HepG2 (cell line): ENCODE measurements at regions not wholly inside any gene's neighbourhood (a gene's known extent, or its start where the extent isn't known, plus 50 kb on each side); places are given as distances from the start of the nearest gene placed in this dataset.

Experiments
- ATAC-seq: fragments of 200-7000 bp; cut with Tn5 transposase; 3 replicates; pipeline ENCODE4 v1.9.1; 2020; ENCODE audit warnings: mild to moderate bottlenecking, moderate library complexity
- BruUV-seq: library from RNA; stranded (reverse); fragments of 400-500 nt; replicated peaks from 2 replicates; lab custom pipeline; 2021; lab: Mats Ljungman, UMichigan
- CTCF ChIA-PET: fragments of 300-600 bp; formaldehyde crosslinking; extraction: SDS; loops from one replicate; lab custom pipeline; 2021; ENCODE audit warnings: low total read pairs, inconsistent platforms, low intra/inter-chr PET ratio; lab: Yijun Ruan, JAX
- POLR2A ChIA-PET: fragments of 350-600 bp; sonication (Branson Sonifier 250); formaldehyde crosslinking; loops from one replicate; lab custom pipeline; 2020; ENCODE audit warnings: antibody characterized with exemption, inconsistent platforms; lab: Yijun Ruan, JAX
- DNase-seq: peaks from one replicate; pipeline ENCODE4 v3.0.0-alpha.2; 2015; ENCODE audit warnings: low spot score
- FAIRE-seq: peaks from 3 replicates; lab custom pipeline; 2011; peaks lifted over from hg19 to GRCh38; lab: Jason Lieb, UNC
- H2AFZ ChIP-seq: one replicate; pipeline ENCODE4 v1.6.1; 2011; ENCODE audit warnings: low read length, inconsistent platforms
- H3K27ac ChIP-seq: fragments of 300-600 bp; 3 replicates; pipeline ENCODE4 v1.8.0; 2011; ENCODE audit warnings: mixed run types, mild to moderate bottlenecking, mixed read lengths, low read length, inconsistent platforms; ENCODE audit not compliant: insufficient read depth; ENCODE audit errors: extremely low read length
- H3K27me3 ChIP-seq, 2 experiments: fragments of 200-600 bp in 1 of 2; 2 replicates in 1 of 2; 3 replicates in 1 of 2; pipeline versions ENCODE4 v1.6.0 to v1.8.0; 2011; ENCODE audit warnings: low read length in 2 of 2, mild to moderate bottlenecking in 2 of 2, moderate library complexity in 2 of 2, inconsistent platforms in 1 of 2; ENCODE audit not compliant: insufficient read depth in 2 of 2, control insufficient read depth in 1 of 2
- H3K36me3 ChIP-seq, 2 experiments: fragments of 200-600 bp in 1 of 2; replicated peaks in 1 of 2; 2 replicates in 1 of 2; 3 replicates in 1 of 2; pipeline versions ENCODE4 v1.5.1 to v1.8.0; 2011; ENCODE audit warnings: low read length in 2 of 2, inconsistent platforms in 1 of 2; ENCODE audit not compliant: insufficient read depth in 2 of 2, control insufficient read depth in 1 of 2
- H3K4me1 ChIP-seq: 2 replicates; pipeline ENCODE4 v1.5.1; 2012; ENCODE audit warnings: low read length, inconsistent platforms; ENCODE audit not compliant: insufficient read depth
- H3K4me2 ChIP-seq: 2 replicates; pipeline ENCODE4 v1.6.0; 2011; ENCODE audit warnings: low read depth, low read length, inconsistent platforms
- H3K4me3 ChIP-seq, 3 experiments: fragments of 200-600 bp in 1 of 3; sonication (generic), shearing (Covaris generic) in 1 of 3; replicated peaks in 1 of 3; 2 replicates each; pipeline ENCODE4 v1.5.1; 2011 to 2016; ENCODE audit warnings: low read length in 3 of 3, inconsistent platforms in 2 of 3, low read depth in 2 of 3, mild to moderate bottlenecking in 2 of 3, control low read depth in 1 of 3, mixed read lengths in 1 of 3; ENCODE audit not compliant: insufficient read depth in 1 of 3
- H3K79me2 ChIP-seq: one replicate; pipeline ENCODE4 v1.6.1; 2011; ENCODE audit warnings: low read length, inconsistent platforms; ENCODE audit not compliant: insufficient read depth
- H3K9ac ChIP-seq: 2 replicates; pipeline ENCODE4 v1.6.0; 2011; ENCODE audit warnings: mild to moderate bottlenecking, low read depth, low read length, inconsistent platforms; ENCODE audit not compliant: insufficient read depth
- H3K9me3 ChIP-seq: 2 replicates; pipeline ENCODE4 v1.5.1; 2012; ENCODE audit warnings: mild to moderate bottlenecking, low read length
- H4K20me1 ChIP-seq: 2 replicates; pipeline ENCODE4 v1.6.0; 2011; ENCODE audit warnings: inconsistent platforms, mild to moderate bottlenecking, low read length, moderate library complexity; ENCODE audit not compliant: insufficient read depth
- GFI1 ChIP-seq: sonication (generic); formaldehyde crosslinking; IDR thresholded peaks from 2 replicates; pipeline ENCODE4 v1.5.0; 2020; ENCODE audit warnings: missing genetic modification reagents, mild to moderate bottlenecking, borderline replicate concordance
- HNF4A ChIP-seq: sonication (generic); formaldehyde crosslinking; IDR thresholded peaks from 2 replicates; pipeline ENCODE4 v1.4.0; 2020; ENCODE audit warnings: missing genetic modification reagents
- KMT2B ChIP-seq: IDR thresholded peaks from 2 replicates; pipeline ENCODE4 v1.6.1; 2016; ENCODE audit warnings: missing genetic modification reagents, missing compliant biosample characterization
- NR2F6 ChIP-seq, 2 experiments: IDR thresholded peaks; 2 replicates each; pipeline ENCODE4 v1.6.1; 2016; ENCODE audit warnings: antibody characterized with exemption in 1 of 2, mild to moderate bottlenecking in 1 of 2
- PPARG ChIP-seq: conservative IDR thresholded peaks from 2 replicates; pipeline ENCODE4 v1.6.1; 2016; ENCODE audit warnings: missing biosample characterization, missing genetic modification reagents
- SOX13 ChIP-seq, 3 experiments: fragments of 450-650 bp in 1 of 3; sonication (generic) in 1 of 3; formaldehyde crosslinking in 1 of 3; IDR thresholded peaks in 2 of 3; conservative IDR thresholded peaks in 1 of 3; 2 replicates each; pipeline versions ENCODE4 v1.5.0 to v1.6.1; 2016 to 2020; ENCODE audit warnings: antibody characterized with exemption in 1 of 3, mild to moderate bottlenecking in 1 of 3, missing compliant biosample characterization in 1 of 3, missing genetic modification reagents in 1 of 3, moderate library complexity in 1 of 3
- ZFP37 ChIP-seq: sonication (generic); formaldehyde crosslinking; IDR thresholded peaks from 2 replicates; pipeline ENCODE4 v1.4.0; 2020; ENCODE audit warnings: missing genetic modification reagents, borderline replicate concordance
- ZNF292 ChIP-seq: sonication (generic); formaldehyde crosslinking; IDR thresholded peaks from 2 replicates; pipeline ENCODE4 v1.8.1; 2022; ENCODE audit warnings: mild to moderate bottlenecking, low read depth, missing genetic modification reagents, borderline replicate concordance
- ZNF652 ChIP-seq: IDR thresholded peaks from 2 replicates; pipeline ENCODE4 v1.6.1; 2016; ENCODE audit warnings: low read depth, borderline replicate concordance
- WGBS: methylation state at CpG from one replicate; pipeline ENCODE4 v1.1.6; 2017; ENCODE audit warnings: low lambda C conversion rate; 5-methylcytosine and 5-hydroxymethylcytosine counted together
- in situ Hi-C: cut with HindIII; loops from 2 replicates; pipeline ENCODE4 v1.10.0; 2017; ENCODE audit warnings: low pct_unique_long_range_greater_than_20kb; ENCODE audit not compliant: extremely low pct_ligation_motif_present
- intact Hi-C: fragments of 100-400 bp; cut with micrococcal nuclease; formaldehyde crosslinking; loops from one replicate; pipeline ENCODE4 v1.10.0; 2022; ENCODE audit not compliant: unreplicated experiment
- TF ChIP-seq, protein P1 (sequence below): sonication (generic); formaldehyde crosslinking; IDR thresholded peaks from 2 replicates; pipeline ENCODE4 v1.5.0; 2020; ENCODE audit warnings: mild to moderate bottlenecking, missing genetic modification reagents, moderate library complexity
- TF ChIP-seq, protein P2 (sequence below): sonication (generic); formaldehyde crosslinking; conservative IDR thresholded peaks from 2 replicates; pipeline ENCODE4 v1.4.0; 2020; ENCODE audit warnings: missing genetic modification reagents
- TF ChIP-seq, protein P3 (sequence below): sonication (generic); formaldehyde crosslinking; IDR thresholded peaks from 2 replicates; pipeline ENCODE4 v1.5.1; 2020; ENCODE audit warnings: mild to moderate bottlenecking, missing genetic modification reagents, moderate library complexity

DNA sequence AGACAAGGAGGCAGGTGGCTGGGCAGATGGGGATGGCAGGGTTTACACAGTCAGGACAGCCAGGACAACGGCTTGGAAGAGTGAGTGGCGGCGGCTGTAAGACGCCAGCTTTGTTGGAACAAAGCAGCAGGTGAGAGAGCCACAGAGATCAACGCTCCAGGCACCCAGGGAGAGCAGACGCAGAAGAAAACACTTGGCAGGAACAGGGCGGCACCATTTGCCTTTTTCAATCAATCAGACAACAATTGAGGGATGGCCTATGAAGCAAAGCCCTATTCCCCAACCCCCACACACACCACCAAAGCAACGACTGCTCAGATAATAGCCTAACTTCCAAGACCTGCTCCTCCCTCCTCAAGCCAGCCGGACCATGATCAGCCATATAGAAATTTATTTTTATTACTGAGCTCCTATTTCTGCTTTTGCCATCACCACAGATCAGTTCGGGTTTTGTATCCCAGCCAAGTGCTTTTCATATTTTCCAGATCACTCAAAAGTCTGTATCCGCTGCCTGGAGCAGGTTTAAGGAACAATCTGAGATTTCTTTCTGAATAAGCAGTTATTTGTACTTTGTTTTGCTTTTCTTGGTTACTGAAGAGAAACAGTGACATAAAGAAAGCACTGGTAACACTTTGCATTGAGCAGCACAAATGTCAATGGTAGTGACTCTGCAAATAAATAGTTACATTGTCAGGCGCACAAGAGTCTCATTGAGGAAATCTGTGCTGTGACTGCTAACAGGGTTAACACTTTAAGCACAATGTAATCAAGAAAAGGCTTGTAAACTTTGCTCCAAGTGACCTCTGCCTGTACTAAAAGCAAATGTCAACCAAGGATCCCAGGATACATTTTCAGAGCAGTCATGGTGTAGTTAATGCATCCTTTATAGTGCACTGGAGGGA is 81.8 kb upstream of the RBPJ start:
- TF ChIP-seq KMT2B (CRISPR knock-in tag) (no peak), PPARG (CRISPR knock-in tag) (0 out of 2 replicates have a peak, but pooled peaks have one; percentile 32), ZFP37 (CRISPR knock-in tag) (no peak), ZNF652 (CRISPR knock-in tag) (peak; percentile 76), SOX13 (IDR thresholded peaks at IDR 0.05) (no peak), SOX13 (CRISPR knock-in tag; conservative IDR thresholded peaks at IDR 0.05 in 1 of 2, IDR thresholded peaks at IDR 0.05 in 1 of 2) (peak in 1 of 2 experiments; percentile 16; a peak in 1 of 4 replicates), ZNF292 (CRISPR knock-in tag) (0 out of 2 replicates have a peak, but pooled peaks have one; percentile 48), HNF4A (0 out of 2 replicates have a peak, but pooled peaks have one; percentile 1), GFI1 (CRISPR knock-in tag) (peak; percentile 44; the same call in 1 of the 2 replicates), NR2F6 (IDR thresholded peaks at IDR 0.05) (0 out of 2 replicates have a peak, but pooled peaks have one; percentile 26), NR2F6 (CRISPR knock-in tag; IDR thresholded peaks at IDR 0.05) (no peak)
- TF ChIP-seq, protein P1, sequence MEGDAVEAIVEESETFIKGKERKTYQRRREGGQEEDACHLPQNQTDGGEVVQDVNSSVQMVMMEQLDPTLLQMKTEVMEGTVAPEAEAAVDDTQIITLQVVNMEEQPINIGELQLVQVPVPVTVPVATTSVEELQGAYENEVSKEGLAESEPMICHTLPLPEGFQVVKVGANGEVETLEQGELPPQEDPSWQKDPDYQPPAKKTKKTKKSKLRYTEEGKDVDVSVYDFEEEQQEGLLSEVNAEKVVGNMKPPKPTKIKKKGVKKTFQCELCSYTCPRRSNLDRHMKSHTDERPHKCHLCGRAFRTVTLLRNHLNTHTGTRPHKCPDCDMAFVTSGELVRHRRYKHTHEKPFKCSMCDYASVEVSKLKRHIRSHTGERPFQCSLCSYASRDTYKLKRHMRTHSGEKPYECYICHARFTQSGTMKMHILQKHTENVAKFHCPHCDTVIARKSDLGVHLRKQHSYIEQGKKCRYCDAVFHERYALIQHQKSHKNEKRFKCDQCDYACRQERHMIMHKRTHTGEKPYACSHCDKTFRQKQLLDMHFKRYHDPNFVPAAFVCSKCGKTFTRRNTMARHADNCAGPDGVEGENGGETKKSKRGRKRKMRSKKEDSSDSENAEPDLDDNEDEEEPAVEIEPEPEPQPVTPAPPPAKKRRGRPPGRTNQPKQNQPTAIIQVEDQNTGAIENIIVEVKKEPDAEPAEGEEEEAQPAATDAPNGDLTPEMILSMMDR, result 0 out of 2 replicates have a peak, but pooled peaks have one; percentile 4
- TF ChIP-seq, protein P2, sequence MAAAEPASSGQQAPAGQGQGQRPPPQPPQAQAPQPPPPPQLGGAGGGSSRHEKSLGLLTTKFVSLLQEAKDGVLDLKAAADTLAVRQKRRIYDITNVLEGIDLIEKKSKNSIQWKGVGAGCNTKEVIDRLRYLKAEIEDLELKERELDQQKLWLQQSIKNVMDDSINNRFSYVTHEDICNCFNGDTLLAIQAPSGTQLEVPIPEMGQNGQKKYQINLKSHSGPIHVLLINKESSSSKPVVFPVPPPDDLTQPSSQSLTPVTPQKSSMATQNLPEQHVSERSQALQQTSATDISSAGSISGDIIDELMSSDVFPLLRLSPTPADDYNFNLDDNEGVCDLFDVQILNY (CRISPR knock-in tag), result no peak
- TF ChIP-seq, protein P3, sequence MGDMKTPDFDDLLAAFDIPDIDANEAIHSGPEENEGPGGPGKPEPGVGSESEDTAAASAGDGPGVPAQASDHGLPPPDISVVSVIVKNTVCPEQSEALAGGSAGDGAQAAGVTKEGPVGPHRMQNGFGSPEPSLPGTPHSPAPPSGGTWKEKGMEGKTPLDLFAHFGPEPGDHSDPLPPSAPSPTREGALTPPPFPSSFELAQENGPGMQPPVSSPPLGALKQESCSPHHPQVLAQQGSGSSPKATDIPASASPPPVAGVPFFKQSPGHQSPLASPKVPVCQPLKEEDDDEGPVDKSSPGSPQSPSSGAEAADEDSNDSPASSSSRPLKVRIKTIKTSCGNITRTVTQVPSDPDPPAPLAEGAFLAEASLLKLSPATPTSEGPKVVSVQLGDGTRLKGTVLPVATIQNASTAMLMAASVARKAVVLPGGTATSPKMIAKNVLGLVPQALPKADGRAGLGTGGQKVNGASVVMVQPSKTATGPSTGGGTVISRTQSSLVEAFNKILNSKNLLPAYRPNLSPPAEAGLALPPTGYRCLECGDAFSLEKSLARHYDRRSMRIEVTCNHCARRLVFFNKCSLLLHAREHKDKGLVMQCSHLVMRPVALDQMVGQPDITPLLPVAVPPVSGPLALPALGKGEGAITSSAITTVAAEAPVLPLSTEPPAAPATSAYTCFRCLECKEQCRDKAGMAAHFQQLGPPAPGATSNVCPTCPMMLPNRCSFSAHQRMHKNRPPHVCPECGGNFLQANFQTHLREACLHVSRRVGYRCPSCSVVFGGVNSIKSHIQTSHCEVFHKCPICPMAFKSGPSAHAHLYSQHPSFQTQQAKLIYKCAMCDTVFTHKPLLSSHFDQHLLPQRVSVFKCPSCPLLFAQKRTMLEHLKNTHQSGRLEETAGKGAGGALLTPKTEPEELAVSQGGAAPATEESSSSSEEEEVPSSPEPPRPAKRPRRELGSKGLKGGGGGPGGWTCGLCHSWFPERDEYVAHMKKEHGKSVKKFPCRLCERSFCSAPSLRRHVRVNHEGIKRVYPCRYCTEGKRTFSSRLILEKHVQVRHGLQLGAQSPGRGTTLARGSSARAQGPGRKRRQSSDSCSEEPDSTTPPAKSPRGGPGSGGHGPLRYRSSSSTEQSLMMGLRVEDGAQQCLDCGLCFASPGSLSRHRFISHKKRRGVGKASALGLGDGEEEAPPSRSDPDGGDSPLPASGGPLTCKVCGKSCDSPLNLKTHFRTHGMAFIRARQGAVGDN, result peak; percentile 11; the same call in 1 of the 2 replicates
- FAIRE-seq (no peak), DNase-seq (peak; percentile 8)

More for the DNA sequence above, 81.8 kb upstream of the RBPJ start:
- peak; percentile 81 for ATAC-seq
- Histone ChIP-seq H3K79me2 (no peaks in the 10 kb centered on the region), H3K4me2 (peak overlapping the region; percentile 84), H3K27ac (no peak overlapping the region), H3K9ac (peak overlapping the region; percentile 2; the same call in 1 of the 2 replicates), H2AFZ (no peak overlapping the region), H3K4me3 (peak overlapping the region; percentile 19 to 63 (median 35)), H3K36me3 (no peaks in the 10 kb centered on the region), H4K20me1 (no peaks in the 10 kb centered on the region), H3K9me3 (no peaks in the 10 kb centered on the region), H3K4me1 (peaks cover 28% of the 10 kb centered on the region), H3K27me3 (no peaks in the 10 kb centered on the region; a peak in 1 of 5 replicates)
- ChIA-PET POLR2A (no interaction called here), CTCF (no interaction called here)
- WGBS, result 4% methylated on average over 12 of the region's 12 CpGs
- intact Hi-C loops (no loop called here), in situ Hi-C loops (no loop called here)
- BruUV-seq, result no TSS peak
